SHP77 treated with DMSO at 0.1 percent for 48 hours (cell line): ENCODE measurements at regions not wholly inside any gene's neighbourhood (a gene's known extent, or its start where the extent isn't known, plus 50 kb on each side); places are given as distances from the start of the nearest gene placed in this dataset.

Experiments used
- DNase-seq: peaks from one replicate; lab custom pipeline; 2025; lab: John Stamatoyannopoulos, UW

DNA sequence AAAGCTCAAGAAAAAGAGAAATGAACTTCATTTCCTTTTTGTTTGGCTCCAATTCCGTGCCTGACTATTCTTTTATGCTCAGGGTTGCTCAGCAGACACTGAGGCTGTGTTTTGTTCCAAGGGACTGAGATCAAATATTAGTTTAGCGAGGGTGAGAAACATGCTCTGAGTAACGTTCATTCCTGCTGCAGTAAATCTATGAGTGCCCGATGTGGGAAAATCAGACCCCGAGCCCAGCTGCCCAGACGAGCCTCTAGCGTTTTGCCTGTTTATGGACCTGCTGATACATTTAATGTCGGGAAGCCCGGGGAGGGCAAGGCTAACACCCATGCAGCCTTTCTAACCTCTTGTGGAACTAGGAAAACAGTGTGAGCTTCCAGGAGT is 119.2 kb downstream of the VAPA start:
- no peak for DNase-seq

DNA sequence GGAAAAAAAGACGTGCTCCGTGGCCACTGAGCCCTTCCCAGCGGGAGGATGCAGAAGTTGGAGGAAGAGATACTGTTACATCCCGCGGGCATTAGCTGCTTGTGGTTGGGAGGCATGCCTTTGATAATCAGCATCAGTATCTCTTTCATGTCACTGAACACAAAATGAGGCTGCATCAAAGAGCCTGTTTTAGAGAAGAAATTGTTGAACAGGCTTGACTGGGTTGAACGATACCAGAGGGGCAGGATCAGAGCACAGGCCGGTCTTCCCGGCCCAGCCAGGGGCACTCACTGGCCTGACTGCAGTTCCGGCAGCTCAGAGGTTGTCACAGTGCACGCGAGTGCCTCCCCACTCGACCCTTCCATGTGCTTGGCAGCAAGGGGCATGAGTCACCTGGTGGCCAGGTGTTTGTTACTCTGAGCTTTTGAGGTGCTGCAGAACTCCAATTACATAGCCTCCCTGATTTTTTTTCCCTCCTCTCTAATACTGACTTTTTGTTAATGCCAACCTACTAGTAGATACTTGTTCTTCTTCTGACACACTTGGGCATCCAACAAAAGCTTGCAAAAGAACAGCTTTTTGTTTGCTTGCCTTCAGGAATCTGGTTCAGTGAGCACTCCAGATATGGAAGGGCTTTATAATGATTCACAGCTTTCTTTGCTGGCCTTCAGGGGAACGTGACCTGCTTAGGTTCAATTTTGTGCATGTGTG is 121.6 kb downstream of the VAPA start:
- DNase-seq = no peak

DNA sequence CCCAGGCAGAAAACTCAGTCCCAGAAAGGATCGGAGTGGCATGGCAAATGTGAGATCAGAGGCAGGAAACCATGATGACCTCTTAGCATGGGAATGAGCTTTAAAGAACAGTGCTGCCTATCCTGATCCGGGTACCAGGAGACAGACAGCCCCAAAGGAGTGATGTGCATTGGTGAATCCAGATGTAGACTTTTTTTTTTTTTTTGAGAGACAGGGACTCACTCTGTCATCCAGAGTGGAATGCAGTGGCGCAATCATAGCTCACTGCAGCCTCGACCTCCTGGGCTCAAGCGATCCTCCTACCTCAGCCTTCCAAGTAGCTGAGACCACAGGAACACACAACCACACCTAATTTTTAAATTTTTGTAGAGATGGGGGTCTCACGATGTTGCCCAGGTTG is 122.7 kb downstream of the VAPA start:
- no peak for DNase-seq

DNA sequence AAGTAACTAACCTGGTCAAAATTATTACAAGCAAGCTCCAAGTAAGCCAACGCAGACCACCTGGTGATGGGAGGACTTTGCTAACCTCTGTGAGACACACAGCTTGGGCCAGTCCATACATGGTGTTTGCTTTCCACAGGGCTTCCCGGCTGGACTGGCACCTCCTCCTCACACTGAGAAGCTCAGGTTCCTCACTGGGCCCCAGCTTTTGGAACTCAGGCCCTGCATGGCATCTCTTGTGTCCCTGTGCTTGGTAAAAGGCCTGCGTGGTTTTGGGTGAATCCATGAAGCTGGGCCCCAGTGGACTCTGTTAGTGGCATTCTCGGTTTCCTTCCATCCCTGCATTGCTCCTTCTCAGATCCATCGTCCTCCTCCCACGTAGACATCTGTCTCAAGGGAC is 123.4 kb downstream of the VAPA start:
- DNase-seq = no peak

DNA sequence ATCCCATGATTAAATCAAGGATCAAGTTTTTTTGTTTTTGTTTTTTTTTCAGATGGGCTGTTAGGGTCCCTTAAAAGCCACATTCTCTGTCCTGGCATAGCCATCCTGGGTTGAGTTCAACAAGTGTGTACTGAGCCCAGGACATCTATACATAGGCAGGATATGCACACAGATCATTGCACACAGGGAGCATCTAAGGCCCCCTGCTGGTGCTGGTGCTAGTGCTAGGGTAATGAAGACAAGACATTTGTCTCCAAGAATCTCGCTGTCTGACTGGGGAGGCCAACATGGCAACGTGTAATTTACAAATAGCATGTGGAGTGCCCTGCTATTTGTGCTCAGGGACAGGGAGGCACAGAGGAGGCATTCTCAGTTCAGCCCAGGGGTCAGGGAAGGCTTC is 124.5 kb downstream of the VAPA start:
- DNase-seq = no peak

DNA sequence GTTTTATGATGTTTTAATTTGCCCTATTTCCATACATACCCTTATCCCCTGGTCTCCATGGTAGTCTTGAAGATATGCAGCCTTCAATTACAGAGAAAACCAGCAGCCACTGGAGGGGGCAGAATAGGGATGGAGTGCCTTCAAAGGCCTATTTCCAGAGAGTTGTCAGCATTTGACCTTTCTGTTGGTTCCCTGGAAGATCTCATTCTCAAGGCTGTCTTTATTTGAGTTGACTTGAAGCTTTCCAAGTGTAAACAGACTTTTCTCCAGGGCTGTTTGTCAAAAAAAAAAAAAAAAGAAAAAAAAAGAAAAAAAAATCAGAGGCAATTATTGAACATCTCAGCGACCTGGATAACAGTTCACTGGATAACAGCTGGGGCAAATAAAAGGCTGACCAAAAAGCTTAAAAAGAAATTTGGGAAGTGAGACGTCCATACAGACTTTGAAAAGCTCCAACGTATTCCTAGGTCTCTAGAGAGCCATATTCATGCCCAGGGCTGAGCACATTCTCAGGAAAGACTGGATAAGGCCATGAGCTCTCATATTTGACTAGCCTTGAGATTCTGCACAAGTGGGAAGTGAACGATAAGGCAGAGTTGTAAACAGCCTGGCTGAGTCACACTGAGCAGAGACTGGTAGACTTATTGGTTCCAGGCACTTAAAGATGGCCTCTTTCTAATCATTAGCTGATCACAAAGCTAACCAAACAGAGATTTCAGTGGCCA is 126.6 kb downstream of the VAPA start:
- DNase-seq = no peak

DNA sequence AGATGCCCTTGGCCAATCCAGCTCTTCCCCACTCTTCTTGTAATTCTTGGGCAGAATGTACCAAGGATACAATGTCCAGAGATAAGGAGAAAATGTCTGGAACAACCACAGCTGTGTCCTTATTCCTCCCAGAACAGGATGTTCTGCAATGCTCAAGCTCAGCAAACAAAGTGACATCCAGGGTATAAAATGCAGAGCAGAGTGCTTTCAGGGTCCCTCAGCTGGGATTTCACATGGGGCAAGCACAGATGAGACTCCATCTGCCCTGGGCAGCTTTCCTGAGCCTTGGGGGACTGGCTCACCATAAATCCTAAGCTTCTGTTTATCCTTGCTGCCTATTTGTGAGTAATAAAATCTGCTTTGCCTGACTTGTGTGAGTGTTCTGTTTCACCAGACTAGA is 127.4 kb downstream of the VAPA start:
- DNase-seq = no peak

DNA sequence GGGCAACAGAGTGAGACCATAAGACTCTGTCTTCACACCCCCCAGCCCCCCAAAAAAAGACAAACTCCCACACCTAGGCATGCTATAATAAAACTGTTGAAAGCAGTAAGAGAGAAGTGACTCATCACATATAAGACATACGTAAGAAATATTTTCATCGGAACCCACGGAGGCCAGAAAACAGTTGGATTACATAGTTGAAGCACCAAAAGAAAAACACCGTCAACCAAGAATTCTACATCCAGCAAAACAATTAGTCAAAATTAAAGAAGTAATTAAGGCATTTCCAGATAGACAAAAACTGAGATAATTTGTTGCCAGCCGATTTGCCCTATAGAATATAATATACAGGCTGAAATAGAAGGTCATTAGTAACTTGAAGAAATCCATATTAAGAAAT is 128.7 kb downstream of the VAPA start:
- no peak for DNase-seq

DNA sequence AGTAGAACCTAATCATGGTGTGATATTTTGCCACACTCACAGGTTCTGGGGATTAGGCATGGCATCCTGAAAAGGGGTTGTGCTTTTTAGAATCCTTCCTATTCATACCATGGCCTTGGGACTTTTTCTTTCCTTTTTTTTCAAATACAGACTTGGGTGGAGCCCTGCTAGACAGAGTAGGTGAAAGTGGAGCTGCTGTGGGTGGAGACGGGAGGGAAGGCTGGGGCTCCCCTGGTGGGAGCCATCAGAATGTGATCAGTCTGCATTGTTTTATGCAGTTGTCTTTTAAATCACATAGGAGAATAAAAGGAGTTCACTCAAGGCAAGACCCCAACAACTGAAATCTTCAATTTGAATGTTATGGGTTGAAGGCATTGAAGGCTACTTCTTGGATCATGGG is 130.2 kb downstream of the VAPA start:
- DNase-seq = no peak

DNA sequence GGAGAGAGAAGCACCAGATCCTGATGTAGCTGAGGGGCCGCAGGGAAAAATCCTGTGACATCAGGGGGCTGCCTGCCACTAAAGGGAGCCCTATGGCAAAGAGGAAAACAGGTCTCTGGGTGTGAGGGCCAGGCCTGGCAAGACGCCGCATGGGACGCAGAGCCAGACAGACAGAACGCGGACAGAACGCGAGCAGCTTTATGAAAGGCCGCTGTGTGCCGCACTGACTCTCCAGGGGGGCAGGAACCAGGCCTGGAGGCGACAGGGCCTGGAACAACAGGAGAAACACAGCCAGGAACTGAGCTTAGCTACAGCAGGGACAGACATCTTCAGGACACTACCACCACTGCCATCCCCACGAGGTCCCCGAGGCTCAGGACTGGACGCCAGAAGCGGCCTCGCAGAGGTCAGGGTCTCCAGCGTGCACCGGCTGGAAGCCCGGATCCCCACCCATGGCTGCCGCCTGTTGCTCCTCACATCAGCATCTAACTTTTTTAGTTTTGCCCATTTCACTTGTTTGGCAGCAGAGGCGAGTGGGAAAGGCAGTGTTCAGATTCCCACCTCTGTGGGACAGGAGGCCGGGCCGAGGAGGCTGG is 131.6 kb downstream of the VAPA start:
- no peak for DNase-seq

DNA sequence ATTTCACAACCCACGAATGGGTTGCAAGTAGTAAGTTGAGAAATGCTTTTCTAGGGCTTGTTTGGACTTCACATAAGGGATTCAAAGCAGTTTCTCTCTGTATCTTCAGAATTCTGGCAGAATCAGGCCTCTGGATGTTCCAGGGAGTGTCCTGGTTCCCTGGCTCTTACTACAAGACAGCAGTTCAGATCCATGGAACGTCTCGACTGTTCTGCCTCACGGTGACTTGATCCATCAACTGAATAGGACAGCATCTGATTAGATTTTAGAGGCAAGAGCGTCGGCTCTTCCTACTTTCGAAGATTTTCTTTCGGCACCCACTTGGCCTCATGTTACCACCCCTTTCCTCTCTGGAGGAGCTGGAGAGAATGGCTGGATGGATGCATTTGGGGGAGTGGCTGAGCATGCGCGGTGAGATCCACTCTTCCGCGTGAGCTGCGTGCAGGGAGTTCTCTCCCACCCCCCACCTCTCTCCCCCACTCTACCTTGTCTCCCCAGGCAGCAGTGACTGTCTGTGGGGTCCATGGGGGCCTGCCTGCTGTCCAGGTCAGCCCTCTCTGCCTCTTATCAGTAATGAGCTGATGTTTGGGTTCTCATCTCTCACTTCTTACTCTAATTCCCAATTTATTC is 132.5 kb downstream of the VAPA start:
- DNase-seq = no peak

DNA sequence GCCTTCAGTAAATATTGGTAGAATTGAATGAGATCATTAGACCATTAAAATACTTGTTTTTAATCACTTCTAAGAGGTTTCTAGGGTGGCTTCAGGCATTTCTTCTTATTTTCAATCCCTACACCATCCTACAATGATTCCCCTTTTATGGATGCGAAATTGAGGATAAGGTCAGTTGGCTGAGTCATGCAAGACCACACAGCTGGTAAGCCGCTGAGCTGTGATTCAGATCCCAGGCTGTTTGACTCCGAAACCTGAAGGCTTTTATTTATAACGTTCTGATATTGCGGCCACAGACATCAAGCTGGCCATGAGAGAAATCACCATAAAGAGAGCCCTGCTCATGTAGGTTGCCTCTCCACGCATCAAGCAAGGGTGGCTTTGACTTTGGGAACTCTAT is 133.4 kb downstream of the VAPA start:
- DNase-seq = no peak

DNA sequence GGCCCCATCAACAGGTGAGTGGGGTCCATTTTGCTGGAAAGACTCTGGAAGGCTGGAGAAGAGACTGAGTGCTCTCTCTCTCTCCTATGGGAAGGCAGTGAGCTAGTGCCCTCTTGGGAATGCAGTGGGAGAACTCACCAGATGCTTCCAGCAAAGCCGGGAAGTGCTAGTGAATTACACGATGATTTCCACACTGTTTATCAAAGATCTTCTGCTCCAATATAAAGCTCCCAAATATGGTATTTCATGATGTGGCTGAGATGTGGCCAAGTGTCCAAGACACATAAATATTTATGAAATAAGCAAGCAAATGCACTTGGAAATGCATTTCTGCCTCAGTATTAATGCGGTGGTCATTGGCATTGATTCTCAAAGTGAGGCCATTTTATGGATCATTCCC is 135.9 kb downstream of the VAPA start:
- DNase-seq = no peak

DNA sequence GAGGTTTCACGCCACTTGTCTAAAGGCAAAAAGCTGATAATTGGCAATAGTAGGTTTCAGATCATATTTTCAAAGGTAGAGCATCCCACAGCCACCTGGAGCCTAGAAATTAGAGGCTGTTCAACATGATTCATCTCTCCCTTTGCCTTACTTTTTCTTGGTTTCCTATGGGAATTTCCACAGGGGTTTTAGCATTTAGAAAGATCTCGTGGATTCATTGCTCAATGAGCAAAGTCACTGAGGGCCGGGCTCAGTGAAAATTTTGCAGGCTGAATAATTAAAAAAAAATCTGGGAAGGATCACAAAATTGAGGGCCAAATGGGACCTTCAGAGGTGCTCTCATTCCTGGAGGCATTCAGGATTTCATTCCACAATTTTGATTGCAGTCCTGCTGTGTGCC is 137.1 kb downstream of the VAPA start:
- DNase-seq = no peak

DNA sequence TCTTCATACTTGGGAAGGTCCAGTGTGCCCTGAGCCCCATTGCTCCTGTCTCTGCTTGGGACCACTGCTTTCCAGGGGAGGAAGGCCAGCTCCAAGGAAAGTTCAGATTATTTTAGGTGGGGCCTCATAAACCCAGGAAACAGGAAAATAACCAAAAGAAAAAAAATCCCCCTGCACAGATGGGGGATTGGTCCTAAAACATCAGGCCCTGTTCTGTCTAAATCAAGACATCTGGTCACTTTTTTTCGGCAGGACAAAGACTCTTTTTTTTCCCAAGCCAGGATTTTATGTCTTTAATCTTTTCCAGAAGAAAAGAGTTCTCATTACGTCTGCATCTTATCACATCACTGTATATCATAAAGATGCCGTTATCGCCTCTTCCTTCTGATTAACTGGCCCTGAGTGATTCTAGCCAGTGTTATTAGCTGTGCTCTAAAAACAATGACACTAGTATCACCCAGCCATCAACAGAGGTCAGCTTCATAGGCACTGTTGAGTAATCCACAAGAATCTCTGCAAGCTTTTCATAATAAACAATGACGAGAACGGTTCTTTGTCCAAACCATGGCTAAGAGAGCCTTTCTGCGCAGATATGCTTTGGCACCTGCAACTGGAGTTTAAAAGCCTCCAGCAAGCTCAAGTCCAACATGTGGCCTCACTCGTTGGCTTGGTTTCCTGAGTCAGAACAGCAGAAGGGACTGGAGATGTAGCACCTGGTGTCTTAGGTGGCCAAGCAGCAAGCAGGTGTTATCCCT is 138.2 kb downstream of the VAPA start:
- no peak for DNase-seq

DNA sequence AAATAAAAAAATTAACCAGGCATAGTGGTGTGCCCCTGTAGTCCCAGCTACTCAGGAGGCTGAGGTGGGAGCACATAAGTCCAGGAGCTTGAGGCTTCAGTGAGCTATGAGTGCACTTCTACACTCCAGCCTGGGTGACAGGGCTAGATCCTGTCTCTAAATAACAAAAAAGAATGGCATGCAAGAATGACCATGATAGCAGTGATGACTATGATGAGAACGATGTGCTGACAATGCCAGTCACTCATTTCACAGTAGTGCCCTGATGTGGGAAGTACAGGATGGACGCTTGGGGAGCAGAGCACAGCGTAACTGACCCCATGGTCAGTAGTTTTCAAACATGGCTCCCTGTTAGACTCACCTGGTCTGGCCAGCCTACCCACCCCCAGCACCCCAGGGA is 139.1 kb downstream of the VAPA start:
- no peak for DNase-seq

DNA sequence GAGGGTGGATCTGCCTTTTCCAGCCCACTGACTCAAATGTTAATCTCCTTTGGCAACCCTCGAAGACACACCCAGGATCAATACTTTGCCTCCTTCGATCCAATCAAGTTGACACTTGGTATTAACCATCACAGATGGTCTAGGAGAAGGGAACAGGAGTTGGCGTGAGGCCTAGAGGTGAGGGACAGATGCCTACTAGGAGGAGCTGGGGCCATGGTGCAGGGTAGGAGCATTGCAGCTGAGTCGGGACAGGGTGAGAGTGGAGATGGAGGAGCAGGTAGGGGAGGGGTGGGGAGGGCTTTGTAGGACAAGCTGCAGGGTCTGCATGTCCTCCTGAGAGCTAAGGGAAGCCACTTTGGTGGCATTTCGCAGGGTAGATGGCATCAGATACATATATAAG is 140.0 kb downstream of the VAPA start:
- no peak for DNase-seq

DNA sequence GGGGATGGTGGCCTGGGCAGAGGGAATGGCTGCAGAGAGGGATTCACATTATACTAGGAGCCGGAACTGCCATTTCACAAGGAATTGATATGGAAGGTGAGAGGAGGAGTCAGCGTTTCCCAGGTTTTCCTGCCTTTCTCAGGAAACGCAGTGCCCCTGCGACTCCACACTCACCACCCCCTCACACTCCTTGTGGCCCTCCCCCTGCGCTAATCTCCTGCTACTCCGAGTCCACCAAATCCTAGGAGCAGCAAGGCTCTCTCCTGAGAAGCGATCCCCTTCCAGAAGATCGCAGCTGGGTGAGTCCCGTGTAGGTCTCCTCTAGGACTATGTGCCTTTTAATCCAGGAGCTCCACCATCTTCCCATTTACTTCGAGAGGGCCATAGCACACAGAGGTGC is 140.6 kb downstream of the VAPA start:
- no peak for DNase-seq

DNA sequence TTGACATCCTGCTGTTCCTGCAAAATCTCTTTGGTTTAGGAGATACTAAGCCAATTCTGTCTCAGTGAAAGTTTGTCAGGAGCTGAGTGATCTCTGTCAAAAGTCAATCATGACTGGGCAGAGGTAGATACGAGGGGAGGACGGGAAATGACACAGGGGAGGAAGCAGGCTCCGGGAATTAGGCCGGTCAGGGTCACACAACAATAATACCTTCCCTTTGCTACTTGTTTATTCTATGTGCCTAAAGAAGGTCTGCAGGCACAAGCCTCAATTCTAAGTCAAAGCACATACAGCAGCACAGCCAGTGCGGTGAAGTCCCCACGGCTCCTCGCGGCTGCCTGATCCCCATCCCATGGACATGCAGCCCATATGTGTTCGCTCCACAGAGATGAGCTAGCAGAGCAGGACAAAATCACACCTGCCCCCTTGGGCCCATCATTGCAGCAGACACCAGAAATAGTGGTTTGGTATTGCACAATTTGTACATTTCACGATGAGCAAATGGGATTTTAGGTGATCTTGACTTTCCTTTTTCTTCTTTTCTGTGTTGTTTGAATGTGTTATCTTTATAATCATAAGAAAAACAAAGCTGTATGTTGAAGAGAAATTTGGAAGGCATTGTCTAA is 141.4 kb downstream of the VAPA start:
- DNase-seq = no peak

DNA sequence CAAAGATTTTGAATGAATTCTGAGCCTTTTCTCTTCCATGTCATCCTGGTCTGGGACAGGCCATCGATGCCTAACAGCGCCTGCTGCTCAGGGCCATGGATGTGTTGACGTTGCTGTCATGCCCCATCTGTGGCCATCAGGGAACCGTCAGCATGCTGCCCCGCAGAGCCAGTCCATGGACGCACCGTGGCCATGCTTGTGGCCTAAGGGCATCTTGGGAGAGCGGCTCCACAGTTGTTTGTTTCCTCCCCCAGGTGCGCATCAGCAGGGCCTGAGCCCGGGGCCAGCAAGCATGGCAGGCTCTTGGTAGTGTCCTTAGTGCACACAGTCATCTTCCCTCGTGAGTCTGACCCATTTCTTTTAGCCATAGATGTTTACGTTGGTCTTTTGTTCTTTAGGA is 142.7 kb downstream of the VAPA start:
- DNase-seq = no peak

DNA sequence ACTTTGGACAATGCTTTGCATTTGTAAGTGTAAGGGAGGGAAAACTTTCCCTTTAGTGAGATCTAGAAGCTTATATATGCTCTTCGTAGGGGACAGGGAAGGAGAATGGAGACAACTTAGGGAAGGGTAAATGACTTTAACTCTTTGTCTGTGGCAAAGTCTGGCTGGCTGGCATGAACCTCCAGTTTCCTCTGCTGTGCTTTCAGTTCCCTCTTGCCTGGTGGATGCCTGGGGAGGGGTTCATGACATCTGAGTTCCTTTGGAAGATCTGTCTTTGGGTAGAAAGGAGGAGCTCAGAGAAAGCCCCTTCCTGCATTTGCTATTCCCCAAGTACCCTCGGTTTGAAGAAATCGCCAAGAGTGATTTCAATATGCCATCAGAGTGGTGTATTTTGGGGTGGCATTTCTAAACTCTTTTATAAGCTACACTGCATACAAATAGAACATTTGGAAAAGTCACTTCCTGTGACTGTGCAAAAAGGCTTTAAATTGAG is 143.6 kb downstream of the VAPA start:
- no peak for DNase-seq
